ENCODE measurements at regions not wholly inside any gene's neighbourhood (a gene's known extent, or its start where the extent isn't known, plus 50 kb on each side); places are given as distances from the start of the nearest gene placed in this dataset.
A peak's percentile ranks its signal among the peaks of the same experiment; 100 is the strongest.

DNA sequence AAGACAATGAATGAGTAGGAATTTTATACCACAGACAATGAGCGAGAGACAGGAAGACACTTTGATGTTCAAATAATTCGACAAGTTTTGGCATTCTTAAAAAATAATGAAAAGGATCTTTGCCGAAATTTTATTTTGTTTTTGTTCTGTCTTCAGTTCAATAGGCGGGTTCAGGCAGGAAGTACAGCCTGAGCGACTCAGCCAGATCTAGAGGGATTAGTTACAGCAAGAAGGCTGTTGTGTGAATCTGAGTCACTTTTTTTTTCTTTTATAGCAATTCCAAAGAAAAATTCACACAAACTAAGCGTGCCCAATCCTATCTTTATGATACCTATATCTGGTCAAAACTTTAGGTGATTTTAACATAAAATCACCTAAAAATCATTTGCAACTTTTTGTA lies 505.4 kb upstream of the FAM241A start:
- TF ChIP-seq, protein P1, sequence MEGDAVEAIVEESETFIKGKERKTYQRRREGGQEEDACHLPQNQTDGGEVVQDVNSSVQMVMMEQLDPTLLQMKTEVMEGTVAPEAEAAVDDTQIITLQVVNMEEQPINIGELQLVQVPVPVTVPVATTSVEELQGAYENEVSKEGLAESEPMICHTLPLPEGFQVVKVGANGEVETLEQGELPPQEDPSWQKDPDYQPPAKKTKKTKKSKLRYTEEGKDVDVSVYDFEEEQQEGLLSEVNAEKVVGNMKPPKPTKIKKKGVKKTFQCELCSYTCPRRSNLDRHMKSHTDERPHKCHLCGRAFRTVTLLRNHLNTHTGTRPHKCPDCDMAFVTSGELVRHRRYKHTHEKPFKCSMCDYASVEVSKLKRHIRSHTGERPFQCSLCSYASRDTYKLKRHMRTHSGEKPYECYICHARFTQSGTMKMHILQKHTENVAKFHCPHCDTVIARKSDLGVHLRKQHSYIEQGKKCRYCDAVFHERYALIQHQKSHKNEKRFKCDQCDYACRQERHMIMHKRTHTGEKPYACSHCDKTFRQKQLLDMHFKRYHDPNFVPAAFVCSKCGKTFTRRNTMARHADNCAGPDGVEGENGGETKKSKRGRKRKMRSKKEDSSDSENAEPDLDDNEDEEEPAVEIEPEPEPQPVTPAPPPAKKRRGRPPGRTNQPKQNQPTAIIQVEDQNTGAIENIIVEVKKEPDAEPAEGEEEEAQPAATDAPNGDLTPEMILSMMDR (IDR thresholded peaks at IDR 0.05): no peak
- Histone ChIP-seq H3K27ac (no peak overlapping the region), H3K4me3 (no peak overlapping the region), H3K27me3 (no peaks in the 10 kb centered on the region), H3K4me1 (no peaks in the 10 kb centered on the region), H3K9me3 (no peaks in the 10 kb centered on the region), H3K36me3 (no peaks in the 10 kb centered on the region)
- DNase-seq (ENCODE audit: low spot score in 2 of 2): no peak
- intact Hi-C loops (cut with DNase I): loop anchor here (5.0 to 10.0 kb wide), 2 partner anchors 392 to 1005 kb away; no protein-coding TSS in a partner anchor

DNA sequence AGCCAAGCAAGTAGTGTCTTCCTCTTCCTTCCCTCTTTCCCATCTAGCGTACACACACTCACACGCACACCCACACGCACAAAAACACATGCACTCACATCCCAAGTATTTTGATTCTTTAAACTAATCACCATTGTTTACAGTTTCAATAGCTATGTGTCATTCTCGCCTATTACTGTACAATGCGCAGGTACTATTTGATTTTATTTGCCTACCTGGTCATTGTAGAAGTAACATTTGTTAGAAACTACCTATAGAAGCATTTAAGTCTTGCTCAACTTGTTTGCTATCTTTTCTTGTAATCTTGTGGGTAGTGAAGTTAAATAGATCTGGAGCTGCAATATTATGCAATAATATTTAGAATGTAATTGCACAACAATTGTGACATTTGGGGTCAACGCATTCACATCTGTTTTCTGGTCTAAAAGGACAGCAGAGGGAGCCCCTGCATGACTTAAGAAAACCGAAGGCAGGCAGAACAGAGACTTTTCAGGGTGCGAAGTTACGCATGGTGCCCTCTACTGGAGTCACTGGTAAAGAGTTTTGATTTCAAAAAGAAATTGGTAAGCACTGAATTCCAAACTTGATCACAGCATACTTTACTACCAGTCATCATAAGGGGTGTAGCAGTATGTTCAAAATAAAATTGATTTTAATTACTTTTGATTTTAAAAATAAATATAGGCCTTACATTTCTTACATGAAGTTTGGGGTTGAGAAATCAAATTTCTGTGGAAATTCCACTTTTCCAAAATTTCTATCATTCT lies 503.3 kb upstream of the FAM241A start:
- TF ChIP-seq, protein P1 (IDR thresholded peaks at IDR 0.05): peak in 2 of 3 experiments; percentile 22 to 38
- H3K36me3 ChIP-seq: no peaks in the 10 kb centered on the region
- peak in 1 of 2 donors; percentile 63 for DNase-seq (ENCODE audit: low spot score in 2 of 2)
- no peaks in the 10 kb centered on the region for H3K27me3 ChIP-seq
- no peaks in the 10 kb centered on the region for H3K9me3 ChIP-seq
- intact Hi-C loops (cut with DNase I): loop anchor here (5.0 kb wide), 1 partner anchor 390 kb away; no protein-coding TSS in a partner anchor
- H3K4me1 ChIP-seq: no peaks in the 10 kb centered on the region
- no peak overlapping the region for H3K27ac ChIP-seq
- H3K4me3 ChIP-seq: no peak overlapping the region

DNA sequence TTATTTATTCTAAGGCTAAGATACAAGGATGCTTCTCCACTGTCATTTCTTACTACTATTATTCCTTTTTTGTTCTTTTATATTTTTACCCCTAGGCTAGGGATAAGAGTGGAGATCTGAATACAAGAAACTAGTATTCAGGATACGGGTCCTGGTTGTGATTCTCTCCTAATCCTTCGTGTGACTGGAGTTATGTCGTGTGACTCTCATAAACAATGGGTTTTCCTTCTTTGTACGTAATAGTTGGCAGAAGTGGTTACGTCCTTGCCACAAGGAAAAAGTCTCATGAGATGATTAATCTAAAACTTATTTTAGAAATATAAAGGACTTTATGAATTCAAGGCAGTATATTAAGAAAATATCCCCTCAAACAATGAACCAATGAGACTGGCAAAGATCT lies 497.2 kb upstream of the FAM241A start:
- intact Hi-C loops (cut with DNase I): no loop called here
- TF ChIP-seq, protein P1 (IDR thresholded peaks at IDR 0.05): no peak
- H3K36me3 ChIP-seq: no peaks in the 10 kb centered on the region
- no peak overlapping the region for H3K4me3 ChIP-seq
- no peak overlapping the region for H3K27ac ChIP-seq
- H3K27me3 ChIP-seq: no peaks in the 10 kb centered on the region
- no peaks in the 10 kb centered on the region for H3K4me1 ChIP-seq
- no peaks in the 10 kb centered on the region for H3K9me3 ChIP-seq
- no peak for DNase-seq (ENCODE audit: low spot score in 2 of 2)

DNA sequence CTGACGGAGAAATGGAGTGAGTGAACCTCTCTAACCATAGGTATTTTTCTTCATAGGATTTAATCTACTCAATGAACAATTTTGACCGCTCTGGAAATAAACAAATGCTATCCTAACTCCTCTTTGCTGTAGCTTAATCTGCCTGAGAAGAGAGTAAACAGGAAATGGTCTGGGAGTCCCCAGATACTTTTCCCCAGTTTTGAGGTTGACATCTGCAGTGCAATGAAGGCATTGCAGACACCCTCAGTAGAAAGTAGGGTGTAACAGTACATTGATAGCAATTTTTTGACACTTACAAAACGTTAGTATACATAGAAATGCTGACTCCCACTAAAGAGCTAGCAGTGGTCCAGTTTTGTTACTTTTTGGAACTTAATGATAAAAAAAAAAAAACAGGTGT lies 495.9 kb upstream of the FAM241A start:
- Histone ChIP-seq H3K27me3 (no peaks in the 10 kb centered on the region), H3K4me3 (no peak overlapping the region), H3K9me3 (no peaks in the 10 kb centered on the region), H3K27ac (no peak overlapping the region), H3K36me3 (no peaks in the 10 kb centered on the region), H3K4me1 (no peaks in the 10 kb centered on the region)
- DNase-seq (ENCODE audit: low spot score in 2 of 2): no peak
- TF ChIP-seq, protein P1 (IDR thresholded peaks at IDR 0.05): no peak
- intact Hi-C loops (cut with DNase I): no loop called here

DNA sequence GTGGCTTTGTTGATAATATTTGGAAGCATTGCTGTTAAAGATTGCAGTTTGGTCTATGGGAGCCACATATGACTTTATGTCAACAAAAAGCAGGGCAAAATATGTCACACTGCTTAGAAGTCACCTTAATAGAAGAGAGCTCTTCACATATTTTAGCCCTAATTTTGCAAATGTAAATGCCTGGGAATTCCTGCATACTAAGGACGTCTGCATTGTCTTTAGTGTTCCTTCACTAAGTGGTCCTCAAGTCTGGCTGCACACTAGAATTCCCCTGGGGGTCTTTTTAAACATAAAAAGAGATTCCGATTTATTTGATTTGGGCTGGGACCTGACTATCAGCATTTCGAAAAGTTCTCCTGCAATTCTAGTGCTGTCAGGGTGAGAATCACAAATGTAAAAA lies 495.1 kb upstream of the FAM241A start:
- DNase-seq (ENCODE audit: low spot score in 2 of 2): no peak
- Histone ChIP-seq H3K4me1 (no peaks in the 10 kb centered on the region), H3K27ac (no peak overlapping the region), H3K27me3 (no peaks in the 10 kb centered on the region), H3K4me3 (no peak overlapping the region), H3K36me3 (no peaks in the 10 kb centered on the region), H3K9me3 (no peaks in the 10 kb centered on the region)
- TF ChIP-seq, protein P1 (IDR thresholded peaks at IDR 0.05): no peak
- intact Hi-C loops (cut with DNase I): no loop called here
